GM12878 (cell line): ENCODE measurements at regions not wholly inside any gene's neighbourhood (a gene's known extent, or its start where the extent isn't known, plus 50 kb on each side); places are given as distances from the start of the nearest gene placed in this dataset.

Source experiments
- ESRRA ChIP-seq: IDR thresholded peaks from 2 replicates; pipeline ENCODE4 v1.6.1; 2012; ENCODE audit warnings: mild to moderate bottlenecking, low read length, improper control_type of control experiment
- IKZF2 ChIP-seq, 2 experiments: fragments of 450-650 bp; IDR thresholded peaks; 2 replicates each; pipeline ENCODE4 v1.6.1; 2017; ENCODE audit warnings: mild to moderate bottlenecking in 2 of 2, moderate library complexity in 2 of 2
- NR2C1 ChIP-seq: fragments of 450-650 bp; IDR thresholded peaks from 2 replicates; pipeline ENCODE4 v1.6.1; 2017; ENCODE audit warnings: antibody characterized with exemption, mild to moderate bottlenecking, moderate library complexity
- PKNOX1 ChIP-seq: fragments of 450-650 bp; IDR thresholded peaks from 2 replicates; pipeline ENCODE4 v1.6.1; 2016; ENCODE audit warnings: mild to moderate bottlenecking
- POLR2AphosphoS5 ChIP-seq: IDR thresholded peaks from 2 replicates; pipeline ENCODE4 v1.6.1; 2011; ENCODE audit warnings: mild to moderate bottlenecking, low read length, inconsistent platforms
- RFX5 ChIP-seq: IDR thresholded peaks from 2 replicates; pipeline ENCODE4 v1.6.1; 2011; ENCODE audit warnings: low read depth, low read length, improper control_type of control experiment
- USF2 ChIP-seq: IDR thresholded peaks from 2 replicates; pipeline ENCODE4 v1.6.1; 2011; ENCODE audit warnings: low read depth, low read length, improper control_type of control experiment, borderline replicate concordance
- YBX1 ChIP-seq: fragments of 450-650 bp; IDR thresholded peaks from 2 replicates; pipeline ENCODE4 v1.6.1; 2016; ENCODE audit warnings: antibody characterized with exemption
- ZNF592 ChIP-seq: fragments of 450-650 bp; IDR thresholded peaks from 2 replicates; pipeline ENCODE4 v1.6.1; 2017; ENCODE audit warnings: mild to moderate bottlenecking, moderate library complexity
- TF ChIP-seq, protein P1 (sequence below): fragments of 450-650 bp; IDR thresholded peaks from 2 replicates; pipeline ENCODE4 v1.6.1; 2017; ENCODE audit warnings: mild to moderate bottlenecking
- TF ChIP-seq, protein P2 (sequence below): fragments of 450-650 bp; IDR thresholded peaks from 2 replicates; pipeline ENCODE4 v1.6.1; 2018; ENCODE audit warnings: mild to moderate bottlenecking, low read depth, moderate library complexity; ENCODE audit not compliant: partially characterized antibody
- TF ChIP-seq, protein P3 (sequence below): fragments of 450-650 bp; IDR thresholded peaks from 2 replicates; pipeline ENCODE4 v1.6.1; 2017; ENCODE audit warnings: mild to moderate bottlenecking, low read depth, inconsistent platforms; ENCODE audit not compliant: poor library complexity, severe bottlenecking
- TF ChIP-seq, protein P4 (sequence below): fragments of 450-650 bp; formaldehyde crosslinking; IDR thresholded peaks from 2 replicates; pipeline ENCODE4 v1.4.0; 2020; ENCODE audit warnings: mild to moderate bottlenecking, moderate library complexity

- TF ChIP-seq ZNF592 (no peak), IKZF2 (IDR thresholded peaks at IDR 0.05) (no peak), USF2 (no peak), PKNOX1 (no peak), ESRRA (no peak), YBX1 (no peak), POLR2AphosphoS5 (no peak), NR2C1 (no peak), RFX5 (no peak)
- TF ChIP-seq, protein P1, sequence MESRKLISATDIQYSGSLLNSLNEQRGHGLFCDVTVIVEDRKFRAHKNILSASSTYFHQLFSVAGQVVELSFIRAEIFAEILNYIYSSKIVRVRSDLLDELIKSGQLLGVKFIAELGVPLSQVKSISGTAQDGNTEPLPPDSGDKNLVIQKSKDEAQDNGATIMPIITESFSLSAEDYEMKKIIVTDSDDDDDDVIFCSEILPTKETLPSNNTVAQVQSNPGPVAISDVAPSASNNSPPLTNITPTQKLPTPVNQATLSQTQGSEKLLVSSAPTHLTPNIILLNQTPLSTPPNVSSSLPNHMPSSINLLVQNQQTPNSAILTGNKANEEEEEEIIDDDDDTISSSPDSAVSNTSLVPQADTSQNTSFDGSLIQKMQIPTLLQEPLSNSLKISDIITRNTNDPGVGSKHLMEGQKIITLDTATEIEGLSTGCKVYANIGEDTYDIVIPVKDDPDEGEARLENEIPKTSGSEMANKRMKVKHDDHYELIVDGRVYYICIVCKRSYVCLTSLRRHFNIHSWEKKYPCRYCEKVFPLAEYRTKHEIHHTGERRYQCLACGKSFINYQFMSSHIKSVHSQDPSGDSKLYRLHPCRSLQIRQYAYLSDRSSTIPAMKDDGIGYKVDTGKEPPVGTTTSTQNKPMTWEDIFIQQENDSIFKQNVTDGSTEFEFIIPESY: no peak
- TF ChIP-seq, protein P2, sequence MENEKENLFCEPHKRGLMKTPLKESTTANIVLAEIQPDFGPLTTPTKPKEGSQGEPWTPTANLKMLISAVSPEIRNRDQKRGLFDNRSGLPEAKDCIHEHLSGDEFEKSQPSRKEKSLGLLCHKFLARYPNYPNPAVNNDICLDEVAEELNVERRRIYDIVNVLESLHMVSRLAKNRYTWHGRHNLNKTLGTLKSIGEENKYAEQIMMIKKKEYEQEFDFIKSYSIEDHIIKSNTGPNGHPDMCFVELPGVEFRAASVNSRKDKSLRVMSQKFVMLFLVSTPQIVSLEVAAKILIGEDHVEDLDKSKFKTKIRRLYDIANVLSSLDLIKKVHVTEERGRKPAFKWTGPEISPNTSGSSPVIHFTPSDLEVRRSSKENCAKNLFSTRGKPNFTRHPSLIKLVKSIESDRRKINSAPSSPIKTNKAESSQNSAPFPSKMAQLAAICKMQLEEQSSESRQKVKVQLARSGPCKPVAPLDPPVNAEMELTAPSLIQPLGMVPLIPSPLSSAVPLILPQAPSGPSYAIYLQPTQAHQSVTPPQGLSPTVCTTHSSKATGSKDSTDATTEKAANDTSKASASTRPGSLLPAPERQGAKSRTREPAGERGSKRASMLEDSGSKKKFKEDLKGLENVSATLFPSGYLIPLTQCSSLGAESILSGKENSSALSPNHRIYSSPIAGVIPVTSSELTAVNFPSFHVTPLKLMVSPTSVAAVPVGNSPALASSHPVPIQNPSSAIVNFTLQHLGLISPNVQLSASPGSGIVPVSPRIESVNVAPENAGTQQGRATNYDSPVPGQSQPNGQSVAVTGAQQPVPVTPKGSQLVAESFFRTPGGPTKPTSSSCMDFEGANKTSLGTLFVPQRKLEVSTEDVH: no peak
- TF ChIP-seq, protein P3, sequence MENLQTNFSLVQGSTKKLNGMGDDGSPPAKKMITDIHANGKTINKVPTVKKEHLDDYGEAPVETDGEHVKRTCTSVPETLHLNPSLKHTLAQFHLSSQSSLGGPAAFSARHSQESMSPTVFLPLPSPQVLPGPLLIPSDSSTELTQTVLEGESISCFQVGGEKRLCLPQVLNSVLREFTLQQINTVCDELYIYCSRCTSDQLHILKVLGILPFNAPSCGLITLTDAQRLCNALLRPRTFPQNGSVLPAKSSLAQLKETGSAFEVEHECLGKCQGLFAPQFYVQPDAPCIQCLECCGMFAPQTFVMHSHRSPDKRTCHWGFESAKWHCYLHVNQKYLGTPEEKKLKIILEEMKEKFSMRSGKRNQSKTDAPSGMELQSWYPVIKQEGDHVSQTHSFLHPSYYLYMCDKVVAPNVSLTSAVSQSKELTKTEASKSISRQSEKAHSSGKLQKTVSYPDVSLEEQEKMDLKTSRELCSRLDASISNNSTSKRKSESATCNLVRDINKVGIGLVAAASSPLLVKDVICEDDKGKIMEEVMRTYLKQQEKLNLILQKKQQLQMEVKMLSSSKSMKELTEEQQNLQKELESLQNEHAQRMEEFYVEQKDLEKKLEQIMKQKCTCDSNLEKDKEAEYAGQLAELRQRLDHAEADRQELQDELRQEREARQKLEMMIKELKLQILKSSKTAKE: no peak
- TF ChIP-seq, protein P4, sequence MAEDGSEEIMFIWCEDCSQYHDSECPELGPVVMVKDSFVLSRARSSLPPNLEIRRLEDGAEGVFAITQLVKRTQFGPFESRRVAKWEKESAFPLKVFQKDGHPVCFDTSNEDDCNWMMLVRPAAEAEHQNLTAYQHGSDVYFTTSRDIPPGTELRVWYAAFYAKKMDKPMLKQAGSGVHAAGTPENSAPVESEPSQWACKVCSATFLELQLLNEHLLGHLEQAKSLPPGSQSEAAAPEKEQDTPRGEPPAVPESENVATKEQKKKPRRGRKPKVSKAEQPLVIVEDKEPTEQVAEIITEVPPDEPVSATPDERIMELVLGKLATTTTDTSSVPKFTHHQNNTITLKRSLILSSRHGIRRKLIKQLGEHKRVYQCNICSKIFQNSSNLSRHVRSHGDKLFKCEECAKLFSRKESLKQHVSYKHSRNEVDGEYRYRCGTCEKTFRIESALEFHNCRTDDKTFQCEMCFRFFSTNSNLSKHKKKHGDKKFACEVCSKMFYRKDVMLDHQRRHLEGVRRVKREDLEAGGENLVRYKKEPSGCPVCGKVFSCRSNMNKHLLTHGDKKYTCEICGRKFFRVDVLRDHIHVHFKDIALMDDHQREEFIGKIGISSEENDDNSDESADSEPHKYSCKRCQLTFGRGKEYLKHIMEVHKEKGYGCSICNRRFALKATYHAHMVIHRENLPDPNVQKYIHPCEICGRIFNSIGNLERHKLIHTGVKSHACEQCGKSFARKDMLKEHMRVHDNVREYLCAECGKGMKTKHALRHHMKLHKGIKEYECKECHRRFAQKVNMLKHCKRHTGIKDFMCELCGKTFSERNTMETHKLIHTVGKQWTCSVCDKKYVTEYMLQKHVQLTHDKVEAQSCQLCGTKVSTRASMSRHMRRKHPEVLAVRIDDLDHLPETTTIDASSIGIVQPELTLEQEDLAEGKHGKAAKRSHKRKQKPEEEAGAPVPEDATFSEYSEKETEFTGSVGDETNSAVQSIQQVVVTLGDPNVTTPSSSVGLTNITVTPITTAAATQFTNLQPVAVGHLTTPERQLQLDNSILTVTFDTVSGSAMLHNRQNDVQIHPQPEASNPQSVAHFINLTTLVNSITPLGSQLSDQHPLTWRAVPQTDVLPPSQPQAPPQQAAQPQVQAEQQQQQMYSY (CRISPR knock-in tag): no peak
Observed at GRCh38 chr22:27217154-27217553, 559.8 kb downstream of the MIAT start (continued).
